ENCODE measurements at regions not wholly inside any gene's neighbourhood (a gene's known extent, or its start where the extent isn't known, plus 50 kb on each side); places are given as distances from the start of the nearest gene placed in this dataset.

- Histone ChIP-seq H3K36me3 (ENCODE audit: control insufficient read depth in 2 of 2, insufficient read depth in 1 of 2, low read length in 2 of 2) (no peaks in the 10 kb centered on the region), H3K4me1 (ENCODE audit: control insufficient read depth, insufficient read depth, low read length) (no peaks in the 10 kb centered on the region; the same call in 1 of the 2 replicates), H3K27ac (ENCODE audit: extremely low read depth, low read depth, low read length) (no peak overlapping the region), H3K9me3 (ENCODE audit: control insufficient read depth, insufficient read depth, low read depth, low read length) (no peaks in the 10 kb centered on the region), H3K4me3 (ENCODE audit: low read depth, low read length) (no peak overlapping the region)
- CTCF ChIA-PET: interaction anchor here (0.7 to 0.9 kb wide), 2 partner anchors 57 to 168 kb away, joined by 3 to 4 read pairs; no protein-coding TSS in a partner anchor
- TF ChIP-seq ZNF701 (tag by site-specific recombination; IDR thresholded peaks at IDR 0.05): no peak
- no peak for TF ChIP-seq INSM2 (tag by site-specific recombination; IDR thresholded peaks at IDR 0.05)
- no peak for TF ChIP-seq ZNF394 (tag by site-specific recombination; IDR thresholded peaks at IDR 0.05; ENCODE audit: borderline replicate concordance)
- TF ChIP-seq ZNF658 (tag by site-specific recombination; IDR thresholded peaks at IDR 0.05): no peak
- no peak for TF ChIP-seq ZNF404 (tag by site-specific recombination; IDR thresholded peaks at IDR 0.05)
- no peak for TF ChIP-seq ZNF510 (tag by site-specific recombination; IDR thresholded peaks at IDR 0.05; ENCODE audit: insufficient replicate concordance)
- TF ChIP-seq ZNF560 (tag by site-specific recombination; IDR thresholded peaks at IDR 0.05; ENCODE audit: borderline replicate concordance): no peak
- TF ChIP-seq GLIS2 (tag by site-specific recombination; IDR thresholded peaks at IDR 0.05): no peak
- POLR2A ChIA-PET: no interaction called here
These were observed 162.7 kb downstream of the PTPN20 start for GRCh38 chr10:47073967-47074366.

GRCh38 chr10:47076949-47077361, 165.7 kb downstream of the PTPN20 start:
- Histone ChIP-seq H3K27ac (ENCODE audit: extremely low read depth, low read depth, low read length) (no peak overlapping the region), H3K4me1 (ENCODE audit: control insufficient read depth, insufficient read depth, low read length) (no peaks in the 10 kb centered on the region; the same call in 1 of the 2 replicates), H3K9me3 (ENCODE audit: control insufficient read depth, insufficient read depth, low read depth, low read length) (no peaks in the 10 kb centered on the region), H3K4me3 (ENCODE audit: low read depth, low read length) (no peak overlapping the region), H3K36me3 (ENCODE audit: control insufficient read depth in 2 of 2, insufficient read depth in 1 of 2, low read length in 2 of 2) (no peaks in the 10 kb centered on the region)
- ChIA-PET CTCF (no interaction called here), POLR2A (no interaction called here)
- TF ChIP-seq ZNF133 (tag by site-specific recombination; IDR thresholded peaks at IDR 0.05) (no peak), EGR2 (tag by site-specific recombination; IDR thresholded peaks at IDR 0.05; ENCODE audit: low read depth) (peak; percentile 57), ZIC2 (tag by site-specific recombination; IDR thresholded peaks at IDR 0.05) (no peak), GLI4 (tag by site-specific recombination; IDR thresholded peaks at IDR 0.05) (no peak), BCL11B (tag by site-specific recombination; IDR thresholded peaks at IDR 0.05; ENCODE audit: low read depth) (no peak), ZSCAN5A (tag by site-specific recombination; IDR thresholded peaks at IDR 0.05) (no peak), ZNF423 (tag by site-specific recombination; IDR thresholded peaks at IDR 0.05) (no peak), ZFHX2 (tag by site-specific recombination; conservative IDR thresholded peaks at IDR 0.05) (peak; percentile 78), ZNF280C (tag by site-specific recombination; IDR thresholded peaks at IDR 0.05) (no peak), ZNF211 (tag by site-specific recombination; IDR thresholded peaks at IDR 0.05; ENCODE audit: low read depth) (no peak), ATF2 (tag by site-specific recombination; IDR thresholded peaks at IDR 0.05; ENCODE audit: low read depth) (peak; percentile 77), ZNF830 (tag by site-specific recombination; IDR thresholded peaks at IDR 0.05; ENCODE audit: low read depth) (no peak), ZNF26 (tag by site-specific recombination; IDR thresholded peaks at IDR 0.05) (no peak), ZNF792 (tag by site-specific recombination; IDR thresholded peaks at IDR 0.05) (no peak), ZBTB48 (tag by site-specific recombination; IDR thresholded peaks at IDR 0.05) (no peak), ZNF548 (tag by site-specific recombination; IDR thresholded peaks at IDR 0.05) (no peak), ZSCAN23 (tag by site-specific recombination; IDR thresholded peaks at IDR 0.05) (no peak), ZNF404 (tag by site-specific recombination; IDR thresholded peaks at IDR 0.05) (no peak)

Measured in HEK293 (cell line).